Erythroblast (primary cell): ENCODE measurements at regions not wholly inside any gene's neighbourhood (a gene's known extent, or its start where the extent isn't known, plus 50 kb on each side); places are given as distances from the start of the nearest gene placed in this dataset.

ENCODE experiments used
- GATA1 ChIP-seq: IDR thresholded peaks from 2 replicates; pipeline ENCODE4 v1.6.1; 2011; ENCODE audit warnings: low read depth, mild to moderate bottlenecking, control low read depth, low read length, moderate library complexity
- POLR2A ChIP-seq: IDR thresholded peaks from 2 replicates; pipeline ENCODE4 v1.6.1; 2011; ENCODE audit warnings: mild to moderate bottlenecking, low read length

DNA sequence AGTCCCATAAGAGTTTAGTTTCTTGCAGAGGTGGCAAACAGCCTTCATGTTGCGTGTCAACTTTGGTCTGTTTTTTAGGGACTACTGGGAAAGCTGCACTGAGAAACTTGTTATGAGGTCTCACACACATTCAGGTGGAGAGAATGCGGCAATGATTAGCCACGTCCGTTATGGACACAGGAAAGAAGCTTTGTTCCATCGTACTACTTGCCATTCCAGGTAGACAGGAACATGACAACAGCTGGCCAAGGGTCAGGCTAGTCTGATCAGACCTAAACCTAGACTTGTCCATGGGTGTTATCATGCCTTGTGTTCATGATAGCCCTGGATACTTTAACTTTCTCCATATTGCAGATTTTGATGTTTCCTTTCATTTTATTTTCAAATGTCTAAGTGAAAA is 113.2 kb downstream of the ZNF608 start:
- TF ChIP-seq POLR2A: no peak
- TF ChIP-seq GATA1: no peak
